GM21737 (cell line): ENCODE measurements at regions not wholly inside any gene's neighbourhood (a gene's known extent, or its start where the extent isn't known, plus 50 kb on each side); places are given as distances from the start of the nearest gene placed in this dataset.

Source experiments
- ATAC-seq: cut with Tn5 transposase; IDR thresholded peaks from one replicate; pipeline ENCODE4 v1.9.1; 2021; ENCODE audit warnings: mild to moderate bottlenecking, moderate library complexity; ENCODE audit not compliant: unreplicated experiment

DNA sequence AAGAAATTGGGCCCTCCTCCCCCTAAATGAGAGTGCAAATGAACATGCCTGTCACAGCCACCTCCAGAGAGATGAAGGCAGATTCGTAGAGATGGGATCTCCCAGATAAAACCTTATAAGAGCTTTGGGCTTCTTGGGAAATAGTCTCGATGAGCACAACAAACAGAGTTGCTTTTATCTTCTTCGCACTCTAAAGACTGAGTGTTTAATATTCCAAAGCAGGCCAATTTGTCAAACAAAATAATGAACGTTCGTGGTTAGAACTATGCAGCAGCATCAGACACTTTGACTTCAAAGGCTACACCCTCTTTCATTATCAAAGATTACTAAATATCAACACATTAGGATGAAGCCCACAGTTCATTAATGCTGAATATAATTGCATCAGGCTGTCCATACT is 256.2 kb downstream of the SKIDA1 start:
- ATAC-seq = no peak

DNA sequence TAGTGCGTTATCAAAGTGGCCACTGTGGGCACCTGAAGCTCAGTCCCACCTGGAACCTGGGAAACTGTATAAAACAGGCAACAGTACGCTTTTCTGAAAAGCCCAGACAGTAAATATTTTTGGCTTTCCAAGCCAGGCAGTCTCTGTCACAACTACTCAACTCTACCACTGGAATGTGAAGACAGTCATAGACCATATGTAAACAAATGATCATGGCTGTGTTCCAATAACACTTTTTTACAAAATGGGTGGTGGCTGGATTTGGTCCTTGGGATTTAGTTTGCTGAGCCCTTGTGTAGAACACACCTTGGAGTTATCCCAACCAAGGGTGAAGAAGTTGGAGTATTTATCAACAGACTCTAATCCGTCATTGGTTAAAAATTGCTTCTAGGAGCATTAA is 259.9 kb downstream of the SKIDA1 start:
- no peak for ATAC-seq

GRCh38 chr10:21264271-21264670 is 261.2 kb downstream of the SKIDA1 start:
- no peak for ATAC-seq

DNA sequence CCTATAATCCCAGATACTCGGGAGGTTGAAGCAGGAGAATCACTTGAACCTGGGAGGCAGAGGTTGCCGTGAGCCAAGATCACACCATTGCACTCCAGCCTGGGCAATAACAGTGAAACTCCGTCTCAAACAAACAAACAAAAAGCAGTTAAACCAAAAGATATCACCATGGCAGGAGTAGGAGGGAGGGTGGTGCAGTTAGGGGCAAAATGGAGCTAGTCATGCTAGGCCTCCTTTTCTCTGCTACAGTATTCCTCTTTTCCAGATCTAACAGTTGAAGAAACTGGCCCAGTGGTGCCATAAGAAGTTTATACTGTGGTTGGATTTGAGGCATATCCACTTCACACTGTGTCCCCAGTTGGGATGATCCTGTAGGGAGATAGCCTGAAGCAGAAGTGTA is 261.6 kb downstream of the SKIDA1 start:
- ATAC-seq = no peak

GRCh38 chr10:21263263-21263803 is 262.1 kb downstream of the SKIDA1 start:
- no peak for ATAC-seq

GRCh38 chr10:21261842-21262294 is 263.6 kb downstream of the SKIDA1 start:
- ATAC-seq = no peak

GRCh38 chr10:21260506-21261149 is 264.9 kb downstream of the SKIDA1 start:
- no peak for ATAC-seq

- no peak for ATAC-seq
Measured at GRCh38 chr10:21260066-21260465, 265.4 kb downstream of the SKIDA1 start.

DNA sequence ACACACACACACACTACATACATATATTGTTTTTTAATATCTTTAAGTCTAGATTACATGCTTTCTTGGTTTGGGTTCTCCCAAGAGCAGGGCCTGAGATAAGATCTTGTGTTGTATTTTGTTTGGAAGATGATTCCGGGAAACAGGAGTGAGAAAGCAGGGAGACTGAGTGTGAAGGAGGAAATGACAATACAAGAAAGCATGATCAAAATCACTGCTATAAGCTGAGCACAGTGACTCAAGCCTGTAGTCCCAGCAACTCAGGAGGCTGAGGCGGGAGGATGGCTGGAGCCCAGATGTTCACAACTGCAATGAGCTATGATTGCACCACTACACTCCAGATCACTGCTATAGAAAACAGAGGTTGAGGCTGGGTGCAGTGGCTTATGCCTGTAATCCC is 267.6 kb downstream of the SKIDA1 start:
- ATAC-seq = no peak

DNA sequence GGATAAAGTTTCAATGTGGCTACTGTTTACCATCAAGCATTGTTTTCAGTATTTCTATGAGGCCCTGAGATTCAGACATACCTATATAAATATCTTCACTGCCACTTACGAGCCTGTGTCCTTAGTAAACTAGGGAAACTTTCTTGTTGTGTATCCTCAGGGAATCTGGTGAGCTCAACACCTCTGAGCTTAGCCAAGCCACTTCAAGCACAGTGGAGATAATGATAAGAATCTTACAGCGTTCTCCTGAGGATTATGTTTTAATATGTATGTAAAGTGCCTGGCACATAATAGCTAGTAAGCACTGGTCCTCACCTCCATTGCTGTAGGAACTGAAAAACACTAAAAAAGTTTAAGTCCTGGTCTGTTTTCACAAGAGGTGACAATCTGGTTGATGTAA is 268.3 kb downstream of the SKIDA1 start:
- ATAC-seq = no peak

DNA sequence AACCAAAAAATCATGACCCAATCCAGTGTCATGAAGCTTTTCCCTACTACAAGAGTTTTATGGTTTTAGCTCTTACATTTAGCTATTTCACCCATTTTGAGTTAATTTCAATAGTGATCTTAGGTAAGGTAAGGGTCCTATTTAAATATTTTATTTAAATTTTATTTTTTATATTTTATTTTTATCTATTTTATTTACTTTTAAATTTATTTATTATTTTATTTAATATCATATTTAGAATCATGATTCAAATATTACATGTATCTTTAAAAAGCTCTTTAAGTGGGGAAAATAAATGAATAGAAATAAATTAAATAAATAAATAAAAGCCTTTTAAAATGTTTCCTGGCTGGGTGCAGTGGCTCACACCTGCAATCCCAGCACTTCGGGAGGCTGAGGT is 276.0 kb downstream of the SKIDA1 start:
- ATAC-seq = no peak

- no peak for ATAC-seq
Measured at GRCh38 chr10:21247592-21247991, 277.9 kb downstream of the SKIDA1 start.

DNA sequence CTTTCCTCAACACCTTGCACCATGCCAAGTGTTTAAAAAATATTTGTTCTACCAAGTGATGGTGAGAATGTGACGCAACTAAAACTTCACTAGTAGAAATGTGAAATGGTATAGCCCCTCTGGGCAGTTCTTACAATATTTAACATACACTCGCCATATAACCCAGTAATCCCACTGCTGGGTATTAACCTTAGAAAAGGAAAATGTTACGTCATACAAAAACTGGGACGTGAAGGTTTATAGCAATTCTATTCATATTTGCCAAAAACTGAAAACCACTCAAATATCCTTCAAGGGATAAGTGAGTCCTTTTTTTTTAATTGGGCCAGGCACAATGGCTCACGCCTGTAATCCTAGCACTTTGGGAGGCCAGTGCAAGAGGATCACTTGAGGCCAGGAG is 279.3 kb downstream of the SKIDA1 start:
- no peak for ATAC-seq

DNA sequence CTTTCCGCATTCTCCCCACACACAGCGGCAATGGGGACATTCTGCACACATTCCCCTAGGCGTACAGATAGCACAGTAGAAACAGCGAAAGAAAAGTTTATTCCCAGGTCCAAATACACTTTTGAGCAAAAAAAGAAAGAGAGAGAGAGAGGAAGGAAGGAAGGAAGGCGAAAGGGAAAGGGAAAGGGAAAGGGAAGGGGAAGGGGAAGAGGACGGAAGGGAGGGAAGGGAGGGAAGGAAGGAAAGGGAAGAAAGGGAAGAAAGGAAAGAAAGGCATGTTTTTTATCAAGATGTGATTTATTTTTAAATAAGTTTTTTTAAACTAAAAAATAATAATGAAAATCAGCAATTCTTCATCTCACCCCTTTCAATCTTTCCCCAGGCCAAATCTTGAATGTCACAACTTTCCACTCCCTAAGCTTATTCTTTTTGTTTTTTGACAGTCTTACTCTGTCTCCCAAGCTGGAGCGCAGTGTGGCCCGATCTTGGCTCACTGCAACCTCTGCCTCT is 281.7 kb downstream of the SKIDA1 start:
- ATAC-seq = no peak

GRCh38 chr10:21242915-21243314 is 282.6 kb downstream of the SKIDA1 start:
- ATAC-seq = no peak

DNA sequence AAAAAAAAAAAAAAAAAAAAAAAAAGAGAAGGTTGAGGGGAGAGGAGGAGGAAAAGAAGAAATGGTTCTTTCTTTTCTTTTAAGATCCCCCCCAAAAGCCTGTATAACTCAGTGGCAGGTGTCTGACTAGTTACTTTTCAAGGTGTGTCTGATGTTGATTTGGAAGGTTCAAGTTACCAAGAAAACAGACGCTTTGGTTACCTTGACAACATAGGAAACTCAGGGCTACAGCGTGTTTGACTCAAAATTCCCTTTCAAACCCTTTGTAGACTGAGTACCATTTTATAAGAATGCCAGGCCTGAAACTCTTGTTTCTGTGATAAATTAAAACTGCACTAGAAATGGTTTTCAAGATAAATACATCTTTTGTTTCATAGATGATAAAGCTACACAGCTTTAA is 286.8 kb downstream of the SKIDA1 start:
- no peak for ATAC-seq

DNA sequence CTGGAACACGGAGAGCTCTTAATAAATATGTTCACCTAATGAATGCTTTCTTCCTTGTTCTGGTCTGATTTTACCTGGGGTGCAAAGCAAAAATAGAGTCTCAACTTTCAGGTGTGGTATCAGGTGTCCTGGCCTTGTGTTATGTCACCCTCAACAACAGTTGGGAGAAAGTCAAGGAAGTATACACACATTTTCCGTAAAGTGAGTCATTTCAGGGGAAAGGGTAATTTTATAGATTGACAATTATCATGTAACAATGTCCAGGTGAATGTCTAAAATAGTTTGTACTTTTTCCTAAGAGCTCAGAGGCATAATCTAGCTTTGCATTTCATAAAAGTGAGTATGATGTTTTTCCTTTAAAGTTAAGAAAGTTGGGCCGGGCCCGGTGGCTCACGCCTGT is 287.4 kb downstream of the SKIDA1 start:
- no peak for ATAC-seq

GRCh38 chr10:21234761-21235160 is 290.7 kb downstream of the SKIDA1 start:
- no peak for ATAC-seq

DNA sequence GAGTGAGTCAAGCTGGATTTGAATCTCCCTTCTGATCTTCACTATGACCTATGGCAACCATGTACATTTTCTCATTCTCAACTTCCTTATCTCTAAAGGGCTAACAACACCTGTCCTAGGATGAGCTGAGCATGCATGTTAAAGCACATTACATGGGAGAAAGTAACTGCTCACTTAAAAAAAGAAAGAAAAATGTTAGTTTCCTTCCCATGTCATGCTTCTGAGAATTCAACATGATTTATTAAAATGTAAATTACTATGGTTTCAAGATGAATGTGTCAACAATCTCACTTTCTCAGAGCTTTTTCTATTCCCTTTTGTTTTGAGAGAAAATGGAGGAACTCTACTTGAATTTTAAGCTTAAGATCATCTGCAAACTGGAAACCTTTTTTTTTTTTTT is 295.3 kb downstream of the SKIDA1 start:
- no peak for ATAC-seq

- no peak for ATAC-seq
Measured at GRCh38 chr10:21217748-21218367, 307.6 kb downstream of the SKIDA1 start.

DNA sequence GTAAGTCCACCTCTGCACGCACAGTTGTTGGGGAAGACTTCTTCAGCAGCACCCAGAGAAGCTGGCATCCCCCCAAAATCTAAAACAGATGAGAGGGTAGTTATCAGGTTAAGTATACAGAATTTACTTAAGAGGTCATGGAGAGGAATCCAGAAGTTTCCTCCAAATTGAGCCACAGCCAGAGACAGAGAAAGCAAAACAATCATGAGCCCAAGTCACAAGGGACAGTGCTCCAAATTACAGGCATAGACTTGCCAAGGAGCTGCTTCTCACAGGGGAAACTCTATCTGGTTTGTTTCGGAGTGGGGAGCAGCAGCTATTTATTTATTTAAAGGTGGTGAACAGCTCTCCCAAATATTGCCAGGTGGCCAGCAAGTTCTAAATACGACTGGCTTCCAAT is 308.4 kb downstream of the SKIDA1 start:
- ATAC-seq = no peak

- ATAC-seq = no peak
Measured at GRCh38 chr10:21214329-21214728, 311.2 kb downstream of the SKIDA1 start.
